ENCODE measurements at regions not wholly inside any gene's neighbourhood (a gene's known extent, or its start where the extent isn't known, plus 50 kb on each side); places are given as distances from the start of the nearest gene placed in this dataset.

GRCh38 chr7:3120513-3120912, 76.8 kb upstream of the CARD11 start:
- Histone ChIP-seq H3K9me3 (peaks cover 0 to 11% (median 0%) of the 10 kb centered on the region in 12 donors), H3K4me1 (no peaks in the 10 kb centered on the region), H3K27me3 (peaks cover 0 to 8% (median 0%) of the 10 kb centered on the region in 9 donors), H3K36me3 (no peaks in the 10 kb centered on the region), H3K27ac (peak overlapping the region in 1 of 12 donors; percentile 37), H3K4me3 (no peak overlapping the region)
- intact Hi-C loops (cut with DNase I): no loop called here
- 82 to 90% (median 87%) methylated on average over 3 of the region's 3 CpGs for WGBS, 4 donors
- DNase-seq: no peak
- TF ChIP-seq CTCF (IDR thresholded peaks at IDR 0.05): no peak
- no peak for TF ChIP-seq POLR2A (IDR thresholded peaks at IDR 0.05)
- no peak for ATAC-seq

GRCh38 chr7:3128857-3129490, 85.3 kb upstream of the CARD11 start:
- intact Hi-C loops (cut with DNase I): no loop called here
- no peak for ATAC-seq
- no peaks in the 10 kb centered on the region for H3K36me3 ChIP-seq
- no peaks in the 10 kb centered on the region for H3K4me1 ChIP-seq
- H3K27me3 ChIP-seq: no peaks in the 10 kb centered on the region
- TF ChIP-seq POLR2A (IDR thresholded peaks at IDR 0.05): no peak
- TF ChIP-seq CTCF (IDR thresholded peaks at IDR 0.05): no peak
- H3K4me3 ChIP-seq: no peak overlapping the region
- H3K27ac ChIP-seq: no peak overlapping the region
- no peak for DNase-seq
- peaks cover 0 to 6% (median 0%) of the 10 kb centered on the region in 12 donors for H3K9me3 ChIP-seq
- 74 to 83% (median 76%) methylated on average over 11 of the region's 11 CpGs for WGBS, 4 donors

- H3K27me3 ChIP-seq: peaks cover 0 to 6% (median 0%) of the 10 kb centered on the region in 9 donors
- H3K27ac ChIP-seq: no peak overlapping the region
- WGBS, 4 donors: 73 to 78% (median 74%) methylated on average over 8 of the region's 8 CpGs
- intact Hi-C loops (cut with DNase I): no loop called here
- H3K4me1 ChIP-seq: no peaks in the 10 kb centered on the region
- TF ChIP-seq POLR2A (IDR thresholded peaks at IDR 0.05) (no peak), CTCF (IDR thresholded peaks at IDR 0.05) (no peak)
- H3K36me3 ChIP-seq: no peaks in the 10 kb centered on the region
- no peak for ATAC-seq
- DNase-seq: no peak
- H3K4me3 ChIP-seq: no peak overlapping the region
- H3K9me3 ChIP-seq: peaks cover 0 to 12% (median 0%) of the 10 kb centered on the region in 12 donors
These were observed 90.2 kb upstream of the CARD11 start for GRCh38 chr7:3133811-3134385.

- DNase-seq: no peak
- H3K4me3 ChIP-seq: no peak overlapping the region
- 88 to 95% (median 89%) methylated on average over 6 of the region's 6 CpGs for WGBS, 4 donors
- H3K27ac ChIP-seq: no peak overlapping the region
- ATAC-seq: no peak
- H3K36me3 ChIP-seq: no peaks in the 10 kb centered on the region
- peaks cover 0 to 12% (median 0%) of the 10 kb centered on the region in 12 donors for H3K9me3 ChIP-seq
- intact Hi-C loops (cut with DNase I): loop anchor here in 1 of 10 donors (5.0 kb wide), 1 partner anchor 47 kb away; no protein-coding TSS in a partner anchor
- H3K27me3 ChIP-seq: peaks cover 0 to 8% (median 0%) of the 10 kb centered on the region in 9 donors
- no peak for TF ChIP-seq CTCF (IDR thresholded peaks at IDR 0.05)
- no peak for TF ChIP-seq POLR2A (IDR thresholded peaks at IDR 0.05)
- H3K4me1 ChIP-seq: no peaks in the 10 kb centered on the region
These were observed 91.1 kb upstream of the CARD11 start for GRCh38 chr7:3134745-3135144.
